Jurkat, Clone E6-1 (cell line): ENCODE measurements at regions not wholly inside any gene's neighbourhood (a gene's known extent, or its start where the extent isn't known, plus 50 kb on each side); places are given as distances from the start of the nearest gene placed in this dataset.

Experiments used
- DNase-seq: peaks from one replicate; pipeline ENCODE4 v3.0.0-alpha.2; 2011; ENCODE audit warnings: low read depth, low spot score
- H3K4me3 ChIP-seq: 2 replicates; pipeline ENCODE4 v1.5.1; 2011; ENCODE audit warnings: mild to moderate bottlenecking, low read length, control low read depth, moderate library complexity

DNA sequence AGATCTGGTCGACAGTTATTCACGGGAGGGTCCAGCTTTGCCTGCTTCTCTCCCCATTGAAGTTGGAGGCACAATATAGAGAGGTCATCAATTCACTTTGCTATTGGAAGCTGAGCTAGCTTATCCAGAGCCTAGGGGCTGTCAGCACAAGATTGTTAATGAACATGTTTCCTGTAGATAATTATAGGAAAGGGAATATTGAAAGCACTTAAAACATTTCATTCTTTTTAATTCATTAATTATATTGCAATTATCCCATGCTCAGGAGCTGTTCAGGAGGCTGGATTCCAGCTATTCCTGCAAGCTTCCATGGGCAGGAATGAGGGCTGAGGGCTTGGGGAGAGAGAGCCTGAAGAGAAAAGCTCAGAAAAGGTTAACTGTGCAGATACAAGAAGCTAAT lies 153.1 kb upstream of the BRINP1 start:
- DNase-seq, result no peak
- no peak overlapping the region for H3K4me3 ChIP-seq

DNA sequence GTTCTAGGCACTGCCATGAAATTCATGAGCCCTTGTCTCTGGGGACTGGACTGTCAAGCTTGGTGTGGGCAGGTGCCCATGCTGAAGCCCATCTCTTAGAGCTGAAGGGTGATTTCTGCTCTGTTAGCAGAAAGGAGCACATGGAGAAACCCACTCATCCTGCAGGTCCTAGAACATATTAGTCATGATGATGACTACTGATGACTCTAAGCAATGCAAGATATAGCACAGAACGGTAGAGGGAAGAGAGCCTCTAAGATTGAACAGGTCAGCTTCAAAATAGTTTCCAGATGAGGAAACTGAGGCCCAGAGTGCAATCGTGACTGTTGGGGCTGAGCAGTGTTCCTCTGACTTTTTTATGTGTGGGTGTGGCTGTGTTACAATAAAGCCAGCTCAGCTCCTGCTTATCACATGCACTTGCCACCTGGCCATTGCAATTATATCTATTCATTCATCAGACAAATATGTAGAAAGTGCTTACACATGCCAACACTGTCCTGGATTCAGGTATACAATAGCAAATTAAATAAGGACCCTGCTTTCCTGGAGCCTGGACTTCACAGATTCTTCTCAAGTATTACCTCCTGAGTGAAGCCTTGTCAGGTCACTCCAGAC lies 140.2 kb upstream of the BRINP1 start:
- no peak for DNase-seq
- H3K4me3 ChIP-seq, result no peak overlapping the region

DNA sequence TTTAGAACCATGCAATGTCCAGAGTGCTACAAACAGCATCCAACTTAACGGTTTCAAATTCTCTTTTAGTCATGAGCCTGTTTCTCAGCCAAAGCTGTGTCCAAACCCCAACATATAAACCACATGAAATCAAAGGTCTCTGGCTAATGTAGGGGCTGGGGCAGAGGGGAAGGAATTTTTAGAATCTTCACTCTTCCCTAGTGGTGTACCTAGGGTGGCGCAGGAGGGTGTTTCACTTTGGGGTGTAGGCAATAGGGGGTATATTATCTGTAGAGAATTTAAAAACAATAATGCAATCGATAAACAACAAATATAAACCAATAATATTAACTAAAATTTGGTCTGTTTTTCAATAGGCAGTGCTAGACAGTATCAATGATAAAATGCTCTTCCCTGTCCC lies 132.1 kb upstream of the BRINP1 start:
- no peak for DNase-seq
- H3K4me3 ChIP-seq, result no peak overlapping the region

DNA sequence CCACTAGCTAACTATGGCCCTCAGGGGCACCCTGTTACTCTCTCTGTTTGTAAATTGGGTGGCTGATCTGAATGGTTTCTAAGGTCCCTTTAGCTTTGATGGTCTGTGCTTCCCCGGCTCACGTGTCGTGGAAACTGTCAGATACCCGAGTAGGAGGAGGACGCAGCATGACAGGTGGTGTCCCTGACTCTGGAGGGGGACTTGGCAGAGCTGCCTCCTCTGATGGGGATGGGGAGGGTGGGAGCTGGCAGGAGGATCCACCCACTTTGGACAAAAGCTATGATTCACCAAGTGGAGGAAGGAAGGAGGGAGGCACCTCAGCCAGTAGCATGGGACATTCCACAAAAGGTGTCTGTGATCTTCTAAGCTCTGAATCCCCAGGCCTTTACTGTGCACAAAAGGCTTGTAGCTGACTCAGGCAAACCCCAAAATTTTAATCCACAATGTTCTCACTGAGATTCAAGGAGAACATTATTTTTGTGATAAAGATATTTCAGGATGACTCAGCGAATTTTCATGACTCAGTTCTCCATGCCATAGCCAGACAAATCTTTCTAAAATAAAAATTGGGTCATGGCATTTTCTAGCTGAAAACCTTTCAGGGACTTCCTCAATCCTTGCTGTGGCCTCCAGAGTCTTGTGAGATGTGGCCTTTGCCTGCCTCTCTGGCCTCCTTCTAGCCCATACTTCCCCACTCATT lies 131.0 kb upstream of the BRINP1 start:
- DNase-seq, result no peak
- H3K4me3 ChIP-seq, result no peak overlapping the region

DNA sequence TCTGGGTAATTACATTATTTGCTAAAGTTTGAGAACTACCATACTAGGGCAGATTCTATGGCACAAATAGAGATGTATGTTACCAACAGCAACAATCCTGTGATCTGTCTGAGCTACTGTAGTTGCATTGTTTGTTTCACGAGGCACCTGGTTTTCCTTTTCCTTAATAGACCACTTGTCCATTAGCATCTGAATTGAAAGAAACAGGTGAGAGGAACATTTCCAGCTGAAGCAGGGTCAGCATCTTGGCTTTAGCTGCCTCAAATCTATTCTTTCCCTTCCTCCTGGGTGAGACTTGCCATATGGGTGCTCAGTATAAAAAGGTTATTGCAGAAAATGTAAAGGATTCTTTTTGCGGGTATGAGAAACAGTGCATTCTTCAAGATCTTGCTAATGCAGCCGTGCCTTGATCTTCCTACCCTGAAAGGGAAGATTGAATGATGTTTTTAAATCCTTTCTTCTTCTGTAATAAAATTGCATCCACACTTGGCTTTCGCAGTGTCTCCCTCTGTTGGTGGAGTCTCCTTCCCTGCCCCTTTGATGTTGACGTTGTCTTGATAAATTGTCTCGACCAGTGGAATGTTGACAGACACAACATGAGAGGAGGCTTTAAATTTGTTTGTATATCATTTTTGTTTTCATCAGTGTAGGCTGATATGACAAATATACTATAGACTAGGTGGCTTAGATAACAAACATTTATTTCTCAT lies 118.0 kb upstream of the BRINP1 start:
- H3K4me3 ChIP-seq, result no peak overlapping the region
- no peak for DNase-seq

DNA sequence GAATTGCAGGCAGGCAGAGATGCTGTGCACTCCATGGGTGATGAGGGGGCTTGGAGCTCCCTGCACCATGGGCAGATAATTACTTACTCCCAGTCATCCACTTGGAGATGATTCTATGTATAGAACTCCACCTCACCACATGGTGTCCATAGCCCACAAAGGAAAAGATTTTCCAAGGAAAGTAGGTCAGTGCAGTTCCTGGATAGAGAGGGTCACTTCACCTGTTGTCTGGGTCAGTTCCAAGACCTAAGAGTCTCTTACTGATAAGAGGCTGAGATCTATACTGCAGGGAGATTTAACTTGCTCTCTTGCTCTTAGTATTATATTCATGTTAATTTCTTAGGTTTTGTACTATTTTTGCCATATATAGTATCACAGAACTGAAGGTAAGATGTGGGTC lies 113.9 kb upstream of the BRINP1 start:
- DNase-seq, result no peak
- no peak overlapping the region for H3K4me3 ChIP-seq

DNA sequence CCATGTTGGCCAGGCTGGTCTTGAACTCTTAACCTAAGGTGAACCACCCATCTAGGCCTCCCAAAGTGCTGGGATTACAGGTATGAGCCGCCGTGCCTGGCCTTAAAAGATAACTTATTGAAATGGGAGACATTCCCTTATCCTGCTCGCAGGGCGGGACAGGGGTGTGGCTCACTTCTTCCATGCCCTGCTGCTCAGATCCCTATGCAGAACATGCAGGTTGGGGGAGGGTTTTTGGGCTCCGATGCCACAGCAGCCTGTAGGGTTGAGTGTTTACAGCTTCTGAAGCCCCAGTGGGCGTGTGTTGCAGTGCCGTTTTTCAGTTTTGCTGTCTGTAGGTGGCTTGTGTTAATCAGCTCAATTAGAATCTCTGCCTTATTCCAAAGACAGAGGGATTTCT lies 108.0 kb upstream of the BRINP1 start:
- no peak for DNase-seq

DNA sequence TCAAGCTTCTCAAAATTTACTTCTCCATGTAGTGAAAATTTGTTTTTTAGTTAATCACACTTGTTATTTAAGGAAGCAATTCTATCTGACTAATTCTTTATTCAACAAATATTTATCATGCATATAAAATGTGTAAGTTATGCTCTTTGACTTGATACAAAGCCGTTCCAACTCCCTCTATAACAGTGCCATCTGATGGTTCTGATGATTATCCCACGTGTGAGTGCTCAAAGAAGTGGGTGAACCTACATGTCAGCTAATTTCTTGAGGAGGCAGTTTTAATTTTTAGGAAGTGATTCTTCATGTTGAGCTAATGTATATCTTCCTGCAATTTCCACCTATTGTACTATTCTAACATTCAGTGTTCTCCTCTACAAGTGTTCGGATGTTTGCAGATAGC lies 88.8 kb upstream of the BRINP1 start:
- DNase-seq, result no peak
- H3K4me3 ChIP-seq, result no peak overlapping the region

More for the DNA sequence above, 108.0 kb upstream of the BRINP1 start:
- H3K4me3 ChIP-seq, result no peak overlapping the region

DNA sequence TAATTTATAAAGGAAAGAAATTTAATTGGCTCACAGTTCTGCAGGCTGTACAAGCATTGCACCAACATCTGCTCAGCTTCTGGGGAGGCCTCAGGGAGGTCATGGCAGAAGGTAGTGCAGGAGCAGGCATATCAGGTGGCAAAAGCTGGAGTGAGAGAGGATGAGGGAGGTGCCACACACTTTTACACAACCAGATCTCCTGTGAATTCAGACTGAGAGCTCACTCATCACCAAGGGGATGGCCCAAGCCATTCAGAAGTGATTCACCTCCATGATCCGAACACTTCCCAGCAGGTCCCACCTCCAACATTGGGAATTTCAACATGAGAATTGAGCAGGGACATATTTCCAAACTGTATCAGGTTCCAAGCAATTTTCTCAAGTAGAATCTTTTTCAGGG lies 84.7 kb upstream of the BRINP1 start:
- H3K4me3 ChIP-seq, result no peak overlapping the region
- no peak for DNase-seq

DNA sequence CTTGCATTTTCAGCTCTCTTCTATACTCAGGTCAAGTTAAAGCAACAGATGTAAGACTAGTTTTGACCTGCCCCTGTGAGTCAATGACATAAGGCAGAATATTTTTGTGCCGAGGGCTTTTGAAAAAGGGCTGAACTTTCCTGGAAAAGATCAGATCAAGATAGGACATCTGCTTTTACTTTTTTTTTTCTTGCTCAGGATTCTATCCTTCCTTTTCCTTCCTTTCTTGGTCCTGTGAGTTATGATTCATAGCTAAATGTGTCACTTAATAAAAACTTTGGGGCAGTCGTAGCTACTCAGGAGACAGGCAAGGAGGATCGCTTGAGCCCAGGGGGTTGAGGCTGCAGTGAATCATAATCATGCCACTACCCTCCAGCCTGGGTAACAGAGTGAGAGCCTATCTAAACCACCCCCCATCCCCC lies 84.3 kb upstream of the BRINP1 start:
- DNase-seq, result no peak
- no peak overlapping the region for H3K4me3 ChIP-seq

DNA sequence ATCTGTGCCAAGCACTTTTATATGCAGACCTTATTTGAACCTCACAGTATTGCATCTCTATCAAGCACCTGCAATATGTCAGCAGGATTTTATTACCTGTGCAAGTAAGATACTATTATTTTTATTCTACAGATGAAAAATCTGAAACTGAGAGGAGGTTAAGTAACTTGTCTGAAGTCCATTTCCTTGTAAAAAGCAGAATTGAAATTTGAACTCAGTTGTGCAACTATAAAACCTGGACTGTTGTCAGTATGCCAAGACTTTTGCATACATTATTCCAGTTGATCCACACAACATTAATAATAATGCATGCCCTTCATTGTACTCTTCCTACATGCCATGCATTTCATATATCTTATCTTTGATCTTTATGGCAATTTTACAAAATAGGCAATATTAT lies 82.2 kb upstream of the BRINP1 start:
- no peak for DNase-seq
- H3K4me3 ChIP-seq, result no peak overlapping the region

DNA sequence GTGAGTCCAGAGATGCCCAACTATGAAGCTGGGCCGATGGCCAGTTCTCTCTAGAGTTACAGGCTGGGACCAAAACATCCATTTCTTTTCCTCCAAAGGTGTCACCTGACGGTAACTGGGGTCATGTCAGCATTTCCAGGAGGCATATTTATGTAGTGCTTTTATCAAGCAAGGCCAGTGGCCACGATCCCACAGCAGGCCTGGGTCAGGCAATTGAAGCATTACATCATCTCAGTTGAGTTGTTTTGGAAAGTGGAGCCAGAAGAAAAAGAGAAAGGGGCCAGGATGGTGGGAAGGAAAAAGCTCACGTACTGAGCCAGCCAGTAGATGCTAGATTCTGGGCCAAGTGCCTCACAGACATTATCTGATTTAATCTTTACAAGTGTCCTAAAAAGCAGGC lies 73.9 kb upstream of the BRINP1 start:
- no peak for DNase-seq
- no peak overlapping the region for H3K4me3 ChIP-seq

DNA sequence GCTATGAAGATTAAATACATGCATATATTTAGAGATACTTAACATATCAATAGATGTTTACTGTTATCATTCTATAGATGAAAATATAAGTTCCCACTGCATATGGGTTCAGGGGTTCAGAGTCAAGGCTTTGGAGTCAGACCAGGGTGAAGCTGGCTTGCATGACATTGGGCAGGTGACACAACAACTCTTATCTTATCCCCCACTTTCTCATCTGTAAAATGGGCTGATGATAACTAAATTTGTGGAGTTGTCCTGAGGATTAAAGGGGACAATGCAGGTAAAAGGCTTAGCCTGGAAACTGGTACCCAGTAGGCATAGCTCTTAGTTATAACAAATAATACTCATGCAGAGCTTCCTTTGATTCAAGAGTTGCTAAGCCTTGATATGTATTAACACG lies 72.6 kb upstream of the BRINP1 start:
- H3K4me3 ChIP-seq, result no peak overlapping the region
- no peak for DNase-seq

DNA sequence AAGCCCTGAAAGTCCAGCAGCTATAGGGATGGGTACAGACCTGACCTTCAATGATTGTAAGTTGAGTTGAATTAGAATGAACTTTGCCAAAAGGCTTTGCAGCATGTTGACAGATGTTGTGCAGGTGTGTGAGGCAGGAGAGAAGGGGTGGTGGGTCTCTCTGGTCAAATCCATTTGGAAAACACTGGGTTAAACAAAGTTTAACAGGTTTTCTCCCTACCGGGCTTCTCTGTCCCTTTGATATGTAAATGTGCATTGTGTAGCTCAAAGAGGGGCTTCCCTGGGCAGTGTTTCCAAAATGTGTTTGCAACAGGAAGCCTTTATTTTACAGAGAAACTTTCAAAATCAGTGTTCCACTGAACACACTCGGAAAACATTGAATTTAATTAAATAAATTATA lies 72.1 kb upstream of the BRINP1 start:
- no peak overlapping the region for H3K4me3 ChIP-seq
- DNase-seq, result no peak

DNA sequence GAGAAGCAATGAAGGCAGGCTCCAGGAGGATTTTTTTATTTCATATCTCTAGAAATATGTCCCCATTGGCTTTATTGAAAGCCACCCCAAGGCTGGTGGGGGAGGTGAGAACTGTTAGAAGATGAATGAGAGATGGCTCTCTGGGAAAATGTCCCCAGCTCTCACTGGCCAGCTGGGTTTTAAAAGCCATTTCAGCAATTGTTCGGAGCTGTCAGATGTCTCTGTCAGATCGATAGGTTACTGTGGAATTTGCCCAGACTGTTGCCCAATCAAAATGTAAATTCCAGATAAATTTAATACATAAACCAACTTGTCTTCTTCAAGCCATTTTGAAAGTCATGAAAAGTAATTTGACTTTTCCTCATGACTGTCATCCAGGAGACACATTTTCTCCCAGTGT lies 67.0 kb upstream of the BRINP1 start:
- DNase-seq, result no peak
- no peak overlapping the region for H3K4me3 ChIP-seq

DNA sequence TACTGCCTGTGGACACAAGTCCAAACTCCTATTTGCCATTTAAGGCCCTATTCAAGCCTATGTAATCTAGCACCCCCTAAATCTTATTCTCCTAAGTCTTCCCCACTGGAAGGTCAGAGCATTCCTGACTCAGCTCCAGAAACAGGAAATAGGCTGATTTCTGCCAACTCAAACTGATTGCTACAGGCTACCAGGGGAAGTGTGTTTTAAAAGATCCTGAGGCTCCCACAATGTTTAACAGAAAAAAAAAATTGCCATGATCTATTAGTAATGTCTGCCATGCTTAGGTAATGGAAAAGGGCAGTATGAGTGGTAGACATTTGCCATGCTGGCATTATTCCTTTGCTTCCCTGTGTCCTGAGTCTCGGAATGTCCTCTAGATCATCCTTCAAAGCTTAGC lies 65.8 kb upstream of the BRINP1 start:
- DNase-seq, result no peak
- H3K4me3 ChIP-seq, result no peak overlapping the region

DNA sequence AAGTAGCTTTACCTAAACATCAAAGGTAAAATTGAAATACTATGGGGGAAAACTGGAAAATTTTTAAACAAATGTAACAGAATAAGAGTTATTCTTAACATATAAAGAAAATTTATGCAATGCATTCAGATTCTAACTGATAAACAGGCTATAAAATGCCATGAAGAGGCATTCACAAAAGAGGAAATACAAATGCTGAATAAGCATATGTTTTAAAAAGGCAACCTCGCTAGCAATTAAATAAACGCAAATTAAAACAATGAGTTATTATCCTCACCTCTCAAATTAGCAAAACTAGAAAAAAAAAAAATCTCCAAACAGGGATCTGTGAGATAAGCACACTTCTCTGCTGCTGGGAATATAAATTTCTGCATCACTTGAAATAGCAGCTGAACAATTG lies 63.2 kb upstream of the BRINP1 start:
- no peak for DNase-seq
- no peak overlapping the region for H3K4me3 ChIP-seq

DNA sequence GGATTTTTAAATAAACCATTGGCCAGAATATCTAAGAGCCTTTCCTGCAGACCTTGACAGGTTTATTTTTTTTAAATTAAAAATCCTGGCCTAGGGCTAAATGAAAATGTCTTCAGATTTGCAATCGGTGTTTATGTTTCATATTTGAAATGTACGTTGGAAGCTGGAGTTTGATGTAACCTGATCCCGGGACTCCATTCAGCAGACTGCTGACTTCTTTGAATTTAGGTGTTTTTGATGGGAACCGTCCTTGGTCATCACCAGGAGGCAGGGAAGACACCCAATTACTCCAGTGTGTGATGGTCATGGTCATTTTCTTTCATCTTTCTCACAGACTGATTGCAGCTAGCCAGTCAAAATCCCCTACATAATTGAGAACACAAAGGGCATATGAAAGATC lies 60.1 kb upstream of the BRINP1 start:
- H3K4me3 ChIP-seq, result no peak overlapping the region
- DNase-seq, result no peak

DNA sequence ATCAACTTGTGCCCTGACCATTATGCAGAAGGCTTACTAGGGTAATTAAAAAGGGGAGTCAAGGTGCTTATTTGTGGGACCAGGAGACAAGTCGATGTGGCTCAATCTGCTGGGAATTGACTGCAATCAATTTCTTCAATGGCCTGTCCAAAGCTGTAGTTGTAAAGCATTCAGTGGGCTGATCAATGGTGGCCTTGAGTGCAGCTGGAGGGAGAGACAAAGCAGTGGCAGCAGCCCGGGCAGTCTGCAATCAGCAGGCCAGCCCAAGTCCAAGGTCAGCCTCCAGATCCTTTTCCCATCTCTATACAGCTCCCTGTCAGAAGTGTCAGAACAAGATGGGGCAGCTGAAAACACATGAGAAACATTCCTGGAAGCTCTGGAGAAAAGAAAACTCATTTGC lies 51.0 kb upstream of the BRINP1 start:
- DNase-seq, result no peak
- H3K4me3 ChIP-seq, result no peak overlapping the region
